Suprapubic skin (tissue), 3 donors: ENCODE measurements at regions not wholly inside any gene's neighbourhood (a gene's known extent, or its start where the extent isn't known, plus 50 kb on each side); places are given as distances from the start of the nearest gene placed in this dataset.

Experiments used
- EP300 ChIP-seq: sonication (generic); formaldehyde crosslinking; IDR thresholded peaks from one replicate; pipeline ENCODE4 v1.6.1; 2017; ENCODE audit warnings: antibody characterized with exemption
- TF ChIP-seq, protein P1 (sequence below), 2 donors: fragments of 200-600 bp in 1 of 2; fragments of 450-650 bp in 1 of 2; sonication (generic) in 1 of 2; IDR thresholded peaks; one replicate each; pipeline ENCODE4 v1.5.1; 2016 to 2019; ENCODE audit warnings: antibody characterized with exemption in 2 of 2, mild to moderate bottlenecking in 1 of 2, moderate library complexity in 1 of 2

GRCh38 chr10:11397077-11397965 is 214.1 kb downstream of the USP6NL start:
- TF ChIP-seq, protein P1, sequence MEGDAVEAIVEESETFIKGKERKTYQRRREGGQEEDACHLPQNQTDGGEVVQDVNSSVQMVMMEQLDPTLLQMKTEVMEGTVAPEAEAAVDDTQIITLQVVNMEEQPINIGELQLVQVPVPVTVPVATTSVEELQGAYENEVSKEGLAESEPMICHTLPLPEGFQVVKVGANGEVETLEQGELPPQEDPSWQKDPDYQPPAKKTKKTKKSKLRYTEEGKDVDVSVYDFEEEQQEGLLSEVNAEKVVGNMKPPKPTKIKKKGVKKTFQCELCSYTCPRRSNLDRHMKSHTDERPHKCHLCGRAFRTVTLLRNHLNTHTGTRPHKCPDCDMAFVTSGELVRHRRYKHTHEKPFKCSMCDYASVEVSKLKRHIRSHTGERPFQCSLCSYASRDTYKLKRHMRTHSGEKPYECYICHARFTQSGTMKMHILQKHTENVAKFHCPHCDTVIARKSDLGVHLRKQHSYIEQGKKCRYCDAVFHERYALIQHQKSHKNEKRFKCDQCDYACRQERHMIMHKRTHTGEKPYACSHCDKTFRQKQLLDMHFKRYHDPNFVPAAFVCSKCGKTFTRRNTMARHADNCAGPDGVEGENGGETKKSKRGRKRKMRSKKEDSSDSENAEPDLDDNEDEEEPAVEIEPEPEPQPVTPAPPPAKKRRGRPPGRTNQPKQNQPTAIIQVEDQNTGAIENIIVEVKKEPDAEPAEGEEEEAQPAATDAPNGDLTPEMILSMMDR (IDR thresholded peaks at IDR 0.05) = no peak
- no peak for TF ChIP-seq EP300
